ENCODE measurements at regions not wholly inside any gene's neighbourhood (a gene's known extent, or its start where the extent isn't known, plus 50 kb on each side); places are given as distances from the start of the nearest gene placed in this dataset.

GRCh38 chr13:84774111-84774510, 891.8 kb upstream of the SLITRK1 start:
- no peak for TF ChIP-seq POLR2A (IDR thresholded peaks at IDR 0.05)
- TF ChIP-seq, protein P1, sequence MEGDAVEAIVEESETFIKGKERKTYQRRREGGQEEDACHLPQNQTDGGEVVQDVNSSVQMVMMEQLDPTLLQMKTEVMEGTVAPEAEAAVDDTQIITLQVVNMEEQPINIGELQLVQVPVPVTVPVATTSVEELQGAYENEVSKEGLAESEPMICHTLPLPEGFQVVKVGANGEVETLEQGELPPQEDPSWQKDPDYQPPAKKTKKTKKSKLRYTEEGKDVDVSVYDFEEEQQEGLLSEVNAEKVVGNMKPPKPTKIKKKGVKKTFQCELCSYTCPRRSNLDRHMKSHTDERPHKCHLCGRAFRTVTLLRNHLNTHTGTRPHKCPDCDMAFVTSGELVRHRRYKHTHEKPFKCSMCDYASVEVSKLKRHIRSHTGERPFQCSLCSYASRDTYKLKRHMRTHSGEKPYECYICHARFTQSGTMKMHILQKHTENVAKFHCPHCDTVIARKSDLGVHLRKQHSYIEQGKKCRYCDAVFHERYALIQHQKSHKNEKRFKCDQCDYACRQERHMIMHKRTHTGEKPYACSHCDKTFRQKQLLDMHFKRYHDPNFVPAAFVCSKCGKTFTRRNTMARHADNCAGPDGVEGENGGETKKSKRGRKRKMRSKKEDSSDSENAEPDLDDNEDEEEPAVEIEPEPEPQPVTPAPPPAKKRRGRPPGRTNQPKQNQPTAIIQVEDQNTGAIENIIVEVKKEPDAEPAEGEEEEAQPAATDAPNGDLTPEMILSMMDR (IDR thresholded peaks at IDR 0.05): no peak
- ATAC-seq (no peak), DNase-seq (no peak)
- Histone ChIP-seq H3K9me3 (no peaks in the 10 kb centered on the region), H3K4me1 (no peaks in the 10 kb centered on the region), H3K4me3 (no peak overlapping the region), H3K27me3 (no peaks in the 10 kb centered on the region), H3K36me3 (no peaks in the 10 kb centered on the region), H3K27ac (no peak overlapping the region)
- intact Hi-C loops (cut with DNase I): no loop called here
- 76 to 87% (median 84%) methylated on average over 2 of the region's 2 CpGs for WGBS, 4 donors

GRCh38 chr13:84760956-84761355, 878.7 kb upstream of the SLITRK1 start:
- Histone ChIP-seq H3K36me3 (no peaks in the 10 kb centered on the region), H3K4me3 (no peak overlapping the region), H3K9me3 (no peaks in the 10 kb centered on the region), H3K27ac (no peak overlapping the region), H3K4me1 (no peaks in the 10 kb centered on the region), H3K27me3 (no peaks in the 10 kb centered on the region)
- TF ChIP-seq, protein P1 (IDR thresholded peaks at IDR 0.05): no peak
- TF ChIP-seq POLR2A (IDR thresholded peaks at IDR 0.05): no peak
- 86 to 96% (median 90%) methylated on average over 1 of the region's 1 CpG for WGBS, 4 donors
- intact Hi-C loops (cut with DNase I): no loop called here
- no peak for ATAC-seq
- DNase-seq: no peak

DNA sequence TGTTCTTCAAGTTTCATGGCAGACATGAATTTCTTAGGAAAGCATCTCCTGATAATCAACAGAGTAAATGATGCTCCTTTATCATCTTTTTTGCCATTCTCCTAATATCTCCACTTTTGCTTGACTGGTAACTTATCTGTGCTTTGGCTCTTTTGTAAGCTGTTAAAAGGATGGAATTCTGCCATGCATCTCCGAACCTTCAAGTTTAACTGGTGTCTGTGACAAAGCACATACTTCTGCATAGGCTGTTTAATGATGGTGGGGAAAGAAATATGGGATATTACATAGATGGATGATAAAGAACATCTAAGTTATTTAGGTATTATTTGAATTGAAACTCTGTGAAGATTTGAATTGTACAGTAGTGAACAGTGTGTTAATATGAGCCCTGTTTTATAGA, 866.9 kb upstream of the SLITRK1 start:
- TF ChIP-seq, protein P1 (IDR thresholded peaks at IDR 0.05): no peak
- no peak for TF ChIP-seq POLR2A (IDR thresholded peaks at IDR 0.05)
- 15 to 23% (median 18%) methylated on average over 1 of the region's 1 CpG for WGBS, 4 donors
- H3K4me1 ChIP-seq: no peaks in the 10 kb centered on the region
- no peak overlapping the region for H3K27ac ChIP-seq
- peak in 1 of 4 donors; percentile 29 for ATAC-seq
- no peak overlapping the region for H3K4me3 ChIP-seq
- no peaks in the 10 kb centered on the region for H3K36me3 ChIP-seq
- no peaks in the 10 kb centered on the region for H3K27me3 ChIP-seq
- intact Hi-C loops (cut with DNase I): no loop called here
- H3K9me3 ChIP-seq: no peaks in the 10 kb centered on the region
- DNase-seq: no peak

DNA sequence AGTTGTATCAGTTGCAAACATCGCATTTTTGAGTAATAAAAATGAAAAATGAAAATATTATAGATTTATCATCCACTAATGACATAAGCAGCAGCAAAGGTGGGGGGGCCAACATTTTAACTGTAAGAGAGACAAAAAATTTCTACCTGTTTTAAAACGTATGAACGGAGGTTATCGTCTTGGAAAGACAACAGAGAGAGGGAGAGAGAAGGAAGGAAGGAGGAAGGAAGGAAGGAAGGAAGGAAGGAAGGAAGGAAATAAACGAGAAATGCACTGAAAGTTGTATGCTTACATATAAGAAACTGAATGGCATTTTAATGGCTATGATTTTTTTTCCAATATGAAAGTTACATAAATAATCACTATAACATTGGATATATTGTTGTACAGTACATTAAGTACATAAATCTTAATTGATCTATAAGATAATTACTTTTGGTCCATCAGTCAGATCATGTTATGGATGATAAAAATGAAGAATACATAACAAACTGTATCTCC, 862.8 kb upstream of the SLITRK1 start:
- DNase-seq (no peak), ATAC-seq (no peak)
- Histone ChIP-seq H3K27me3 (no peaks in the 10 kb centered on the region), H3K4me1 (no peaks in the 10 kb centered on the region), H3K36me3 (no peaks in the 10 kb centered on the region), H3K4me3 (no peak overlapping the region), H3K27ac (no peak overlapping the region), H3K9me3 (no peaks in the 10 kb centered on the region)
- TF ChIP-seq, protein P1 (IDR thresholded peaks at IDR 0.05): no peak
- TF ChIP-seq POLR2A (IDR thresholded peaks at IDR 0.05): no peak
- WGBS, 4 donors: 73 to 88% (median 84%) methylated on average over 5 of the region's 5 CpGs
- intact Hi-C loops (cut with DNase I): no loop called here
